Calu3 (cell line): ENCODE measurements at regions not wholly inside any gene's neighbourhood (a gene's known extent, or its start where the extent isn't known, plus 50 kb on each side); places are given as distances from the start of the nearest gene placed in this dataset.

ENCODE experiments used
- BruUV-seq: library from RNA; stranded (reverse); fragments of 400-500 nt; replicated peaks from 2 replicates; lab custom pipeline; 2021; lab: Mats Ljungman, UMichigan
- CTCF ChIA-PET: fragments of 300-600 bp; sonication (Branson Sonifier 250); formaldehyde crosslinking; loops from one replicate; lab custom pipeline; 2022; ENCODE audit warnings: antibody characterized with exemption; lab: Charles Lee
- DNase-seq: peaks from one replicate; pipeline ENCODE4 v3.0.0; 2022
- H3K27ac Mint-ChIP-seq: one replicate; pipeline ENCODE4 v1.8.0; 2022; ENCODE audit warnings: mixed read lengths; ENCODE audit not compliant: unreplicated experiment
- H3K27me3 Mint-ChIP-seq: one replicate; pipeline ENCODE4 v1.8.0; 2022; ENCODE audit warnings: mixed read lengths; ENCODE audit not compliant: unreplicated experiment
- H3K36me3 Mint-ChIP-seq: one replicate; pipeline ENCODE4 v1.8.0; 2022; ENCODE audit warnings: mild to moderate bottlenecking, moderate library complexity, mixed read lengths; ENCODE audit not compliant: insufficient read depth, unreplicated experiment
- H3K4me1 Mint-ChIP-seq: one replicate; pipeline ENCODE4 v1.8.0; 2022; ENCODE audit warnings: mild to moderate bottlenecking, low read depth, mixed read lengths; ENCODE audit not compliant: unreplicated experiment
- H3K4me3 Mint-ChIP-seq: one replicate; pipeline ENCODE4 v1.8.0; 2022; ENCODE audit warnings: mild to moderate bottlenecking, low read depth, moderate library complexity, mixed read lengths; ENCODE audit not compliant: unreplicated experiment
- H3K9me3 Mint-ChIP-seq: one replicate; pipeline ENCODE4 v1.8.0; 2022; ENCODE audit warnings: low read depth, mixed read lengths; ENCODE audit not compliant: unreplicated experiment
- intact Hi-C: fragments of 100-400 bp; cut with micrococcal nuclease; formaldehyde crosslinking; loops from one replicate; pipeline ENCODE4 v1.10.0; 2022; ENCODE audit not compliant: unreplicated experiment
- TF ChIP-seq, protein P1 (sequence below): fragments of 200-600 bp; IDR thresholded peaks from one replicate; pipeline ENCODE4 v1.8.0; 2022; ENCODE audit warnings: antibody characterized with exemption; ENCODE audit not compliant: unreplicated experiment

DNA sequence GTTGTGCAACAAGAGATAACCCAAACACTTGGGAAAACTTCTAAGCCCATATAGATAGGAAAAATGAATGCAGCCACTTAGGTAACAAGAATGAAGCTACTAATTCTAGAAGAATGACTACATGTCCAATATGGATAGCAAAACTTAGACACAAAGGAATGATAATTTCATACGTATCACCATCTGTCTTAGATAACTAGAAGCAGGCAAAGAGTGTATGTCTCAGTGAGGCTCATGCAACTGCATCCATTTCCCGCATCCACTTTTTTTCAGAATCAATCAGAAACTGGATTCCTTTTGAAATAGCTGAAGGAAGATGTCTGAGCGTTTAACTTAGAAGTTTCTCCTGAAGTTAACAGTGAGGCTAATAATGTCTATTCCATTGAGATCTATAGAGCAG, 408.7 kb upstream of the PITX2 start:
- Mint-ChIP-seq H3K27me3 (no peaks in the 10 kb centered on the region), H3K4me3 (no peak overlapping the region), H3K9me3 (peaks cover 2% of the 10 kb centered on the region), H3K36me3 (no peaks in the 10 kb centered on the region), H3K27ac (no peak overlapping the region), H3K4me1 (no peaks in the 10 kb centered on the region)
- no peak for DNase-seq
- CTCF ChIA-PET, result no interaction called here
- intact Hi-C loops, result no loop called here
- BruUV-seq, result no TSS peak
- TF ChIP-seq, protein P1, sequence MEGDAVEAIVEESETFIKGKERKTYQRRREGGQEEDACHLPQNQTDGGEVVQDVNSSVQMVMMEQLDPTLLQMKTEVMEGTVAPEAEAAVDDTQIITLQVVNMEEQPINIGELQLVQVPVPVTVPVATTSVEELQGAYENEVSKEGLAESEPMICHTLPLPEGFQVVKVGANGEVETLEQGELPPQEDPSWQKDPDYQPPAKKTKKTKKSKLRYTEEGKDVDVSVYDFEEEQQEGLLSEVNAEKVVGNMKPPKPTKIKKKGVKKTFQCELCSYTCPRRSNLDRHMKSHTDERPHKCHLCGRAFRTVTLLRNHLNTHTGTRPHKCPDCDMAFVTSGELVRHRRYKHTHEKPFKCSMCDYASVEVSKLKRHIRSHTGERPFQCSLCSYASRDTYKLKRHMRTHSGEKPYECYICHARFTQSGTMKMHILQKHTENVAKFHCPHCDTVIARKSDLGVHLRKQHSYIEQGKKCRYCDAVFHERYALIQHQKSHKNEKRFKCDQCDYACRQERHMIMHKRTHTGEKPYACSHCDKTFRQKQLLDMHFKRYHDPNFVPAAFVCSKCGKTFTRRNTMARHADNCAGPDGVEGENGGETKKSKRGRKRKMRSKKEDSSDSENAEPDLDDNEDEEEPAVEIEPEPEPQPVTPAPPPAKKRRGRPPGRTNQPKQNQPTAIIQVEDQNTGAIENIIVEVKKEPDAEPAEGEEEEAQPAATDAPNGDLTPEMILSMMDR, result no peak

DNA sequence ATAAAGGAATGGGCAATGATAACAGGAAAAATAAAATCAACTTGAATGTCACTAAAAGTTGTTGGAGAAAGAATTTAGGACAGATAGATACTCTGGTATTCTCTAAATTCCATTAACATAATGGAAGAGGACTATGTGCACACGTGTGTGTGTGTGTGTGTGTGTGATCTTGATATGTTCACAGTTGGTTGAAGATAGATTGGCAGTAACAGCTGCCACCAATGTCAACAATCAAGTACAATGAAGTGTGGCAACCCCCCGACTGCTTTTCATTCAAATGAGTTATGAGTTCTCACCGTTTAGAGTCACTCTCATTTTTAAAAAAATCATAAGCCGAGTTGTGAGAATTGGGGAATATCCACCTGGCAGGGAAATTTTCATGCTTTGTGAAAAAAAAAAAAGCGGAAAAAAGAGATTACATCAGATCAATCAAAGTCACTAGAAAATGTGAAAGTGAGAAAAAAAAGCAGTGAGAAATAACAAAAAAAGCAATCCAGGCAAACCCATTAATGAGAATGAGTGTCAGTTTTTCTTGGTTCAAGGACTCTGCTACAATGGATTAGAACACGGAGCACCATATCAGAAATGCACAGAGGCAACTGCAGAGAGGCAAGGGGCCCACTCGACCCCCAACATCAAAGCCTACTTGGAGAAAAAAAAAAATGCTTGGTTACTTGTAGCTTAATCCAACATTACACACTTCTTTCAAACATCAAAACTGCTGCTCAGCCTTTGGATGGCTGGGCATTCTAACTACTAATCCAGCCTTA, 414.9 kb upstream of the PITX2 start:
- Mint-ChIP-seq H3K27ac (no peak overlapping the region), H3K9me3 (no peaks in the 10 kb centered on the region), H3K27me3 (no peaks in the 10 kb centered on the region), H3K4me3 (no peak overlapping the region), H3K4me1 (no peaks in the 10 kb centered on the region), H3K36me3 (no peaks in the 10 kb centered on the region)
- intact Hi-C loops, result no loop called here
- no TSS peak for BruUV-seq
- TF ChIP-seq, protein P1, result no peak
- CTCF ChIA-PET, result no interaction called here
- no peak for DNase-seq

DNA sequence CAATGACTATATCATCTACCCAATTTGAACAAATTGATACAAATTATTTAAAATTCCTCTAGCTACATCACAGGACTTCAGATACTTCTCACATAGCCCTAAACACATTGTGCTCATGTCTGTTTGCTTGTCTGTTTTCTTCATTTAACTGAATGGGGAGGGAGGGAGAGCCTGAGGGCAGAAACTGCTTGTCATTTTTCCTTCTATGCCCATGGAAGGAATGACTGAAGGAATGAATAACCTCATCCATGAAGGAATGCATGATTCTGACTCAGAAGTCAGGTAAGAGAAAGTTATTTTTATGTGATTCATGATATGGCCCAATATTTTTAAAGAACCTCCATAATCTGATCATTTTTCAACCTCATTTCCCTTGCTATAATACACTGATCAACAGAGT, 418.0 kb upstream of the PITX2 start:
- no peak overlapping the region for H3K27ac Mint-ChIP-seq
- H3K36me3 Mint-ChIP-seq, result no peaks in the 10 kb centered on the region
- TF ChIP-seq, protein P1, result no peak
- H3K9me3 Mint-ChIP-seq, result no peaks in the 10 kb centered on the region
- BruUV-seq, result no TSS peak
- CTCF ChIA-PET, result no interaction called here
- no peak for DNase-seq
- no peaks in the 10 kb centered on the region for H3K4me1 Mint-ChIP-seq
- intact Hi-C loops, result no loop called here
- H3K27me3 Mint-ChIP-seq, result no peaks in the 10 kb centered on the region
- H3K4me3 Mint-ChIP-seq, result no peak overlapping the region

DNA sequence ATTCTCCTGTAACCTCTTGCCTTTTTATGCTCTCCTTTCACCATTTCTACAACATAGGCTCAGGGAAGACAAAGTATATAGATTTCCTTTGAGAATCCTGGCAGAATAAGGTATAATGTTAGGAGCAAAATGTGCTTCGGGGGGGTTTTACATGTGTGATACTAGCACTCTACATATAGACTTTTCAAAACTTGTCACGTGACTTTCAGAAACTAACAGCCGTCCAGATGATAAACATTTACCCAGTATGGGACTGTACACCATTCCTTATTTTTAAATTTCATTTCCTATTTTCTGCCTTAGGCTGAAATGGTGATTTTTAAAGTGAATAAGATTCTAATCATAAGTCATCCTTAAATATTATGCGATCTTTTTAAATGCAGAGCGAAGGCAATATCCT, 420.4 kb upstream of the PITX2 start:
- Mint-ChIP-seq H3K27me3 (no peaks in the 10 kb centered on the region), H3K4me1 (no peaks in the 10 kb centered on the region), H3K36me3 (no peaks in the 10 kb centered on the region), H3K9me3 (no peaks in the 10 kb centered on the region), H3K4me3 (no peak overlapping the region), H3K27ac (no peak overlapping the region)
- TF ChIP-seq, protein P1, result no peak
- intact Hi-C loops, result no loop called here
- CTCF ChIA-PET, result no interaction called here
- BruUV-seq, result no TSS peak
- DNase-seq, result no peak
